Adrenal gland (tissue), 9 donors: ENCODE measurements at regions not wholly inside any gene's neighbourhood (a gene's known extent, or its start where the extent isn't known, plus 50 kb on each side); places are given as distances from the start of the nearest gene placed in this dataset.
A peak's percentile ranks its signal among the peaks of the same experiment; 100 is the strongest.

Experiments used
- DNase-seq, 7 donors: peaks; one replicate each; pipeline ENCODE4 v3.0.0-alpha.2; 2019 to 2020
- H3K27ac ChIP-seq, 5 donors: fragments of 200-600 bp; sonication (generic) in 4 of 5; 1 replicate in 3 of 5; 2 replicates in 2 of 5; pipeline versions ENCODE4 v1.5.1 to v1.8.0; 2016 to 2020; ENCODE audit warnings: mild to moderate bottlenecking in 1 of 5
- H3K27me3 ChIP-seq: fragments of 200-600 bp; 2 replicates; pipeline ENCODE4 v1.8.0; 2021
- H3K36me3 ChIP-seq, 2 donors: fragments of 200-600 bp; replicated peaks in 1 of 2; 1 replicate in 1 of 2; 2 replicates in 1 of 2; pipeline versions ENCODE4 v1.5.1 to v1.8.0; 2018 to 2022
- H3K4me1 ChIP-seq, 2 donors: fragments of 200-600 bp; replicated peaks in 1 of 2; 1 replicate in 1 of 2; 2 replicates in 1 of 2; pipeline versions ENCODE4 v1.5.1 to v1.8.0; 2018 to 2021
- H3K4me3 ChIP-seq, 4 donors: fragments of 200-600 bp; sonication (generic) in 3 of 4; one replicate each; pipeline ENCODE4 v1.5.1; 2016 to 2018
- H3K9me3 ChIP-seq, 3 donors: fragments of 200-600 bp; sonication (generic) in 1 of 3; replicated peaks in 1 of 3; 1 replicate in 2 of 3; 2 replicates in 1 of 3; pipeline versions ENCODE4 v1.5.1 to v1.8.0; 2016 to 2021
- POLR2A ChIP-seq, 2 donors: fragments of 450-650 bp; IDR thresholded peaks; one replicate each; pipeline ENCODE4 v1.6.1; 2017; ENCODE audit warnings: antibody characterized with exemption in 2 of 2, mild to moderate bottlenecking in 2 of 2, moderate library complexity in 1 of 2
- WGBS, 4 donors: extraction: QIAGEN DNeasy Blood & Tissue Kit in 2 of 4; methylation state at CpG; one replicate each; pipeline versions ENCODE4 v1.1.5 to v1.1.7; 2013 to 2017; 5-methylcytosine and 5-hydroxymethylcytosine counted together
- intact Hi-C, 2 donors: fragments of 100-400 bp; cut with DNase I; formaldehyde crosslinking; loops; one replicate each; pipeline versions ENCODE4 v1.14.1 to v1.15.0; 2022 to 2023
- TF ChIP-seq, protein P1 (sequence below), 6 experiments: fragments of 450-650 bp in 4 of 6; fragments of 200-600 bp in 2 of 6; sonication (generic) in 1 of 6; IDR thresholded peaks; 1 replicate in 5 of 6; 2 replicates in 1 of 6; pipeline versions ENCODE4 v1.5.1 to v1.8.0; 2016 to 2021; ENCODE audit warnings: antibody characterized with exemption in 6 of 6, mild to moderate bottlenecking in 2 of 6, moderate library complexity in 1 of 6
- donor health status: healthy with polysubstance abuse.
- donor health status: Bipolar disorder and iron deficiency.
- donor health status: DM: yes; HTN: yes; CAD: no.
- donor health status: DM: no; HTN: no; CAD: no.
- donor health status: DM: no; HTN: no; CAD: no.

DNA sequence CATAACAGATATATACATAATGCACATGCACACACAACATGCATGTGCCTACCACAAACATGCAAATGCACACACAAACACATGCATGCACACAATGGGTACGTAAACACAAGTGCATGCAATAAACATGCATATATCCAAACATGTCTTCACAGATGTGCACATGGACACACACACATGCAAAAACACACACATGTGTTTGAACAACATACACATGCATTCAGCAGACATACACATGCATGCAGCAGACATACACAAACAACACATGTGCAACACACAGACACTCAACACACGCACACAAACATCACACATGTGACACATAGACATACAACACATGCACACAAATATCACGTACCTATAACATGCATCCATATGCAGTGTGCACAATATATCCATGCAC is 74.2 kb downstream of the KLF6 start:
- no peak overlapping the region for H3K27ac ChIP-seq
- H3K4me3 ChIP-seq: no peak overlapping the region
- WGBS, 4 donors: 60 to 76% (median 72%) methylated on average over 3 of the region's 3 CpGs
- DNase-seq: no peak
- H3K27me3 ChIP-seq: no peaks in the 10 kb centered on the region
- TF ChIP-seq, protein P1, sequence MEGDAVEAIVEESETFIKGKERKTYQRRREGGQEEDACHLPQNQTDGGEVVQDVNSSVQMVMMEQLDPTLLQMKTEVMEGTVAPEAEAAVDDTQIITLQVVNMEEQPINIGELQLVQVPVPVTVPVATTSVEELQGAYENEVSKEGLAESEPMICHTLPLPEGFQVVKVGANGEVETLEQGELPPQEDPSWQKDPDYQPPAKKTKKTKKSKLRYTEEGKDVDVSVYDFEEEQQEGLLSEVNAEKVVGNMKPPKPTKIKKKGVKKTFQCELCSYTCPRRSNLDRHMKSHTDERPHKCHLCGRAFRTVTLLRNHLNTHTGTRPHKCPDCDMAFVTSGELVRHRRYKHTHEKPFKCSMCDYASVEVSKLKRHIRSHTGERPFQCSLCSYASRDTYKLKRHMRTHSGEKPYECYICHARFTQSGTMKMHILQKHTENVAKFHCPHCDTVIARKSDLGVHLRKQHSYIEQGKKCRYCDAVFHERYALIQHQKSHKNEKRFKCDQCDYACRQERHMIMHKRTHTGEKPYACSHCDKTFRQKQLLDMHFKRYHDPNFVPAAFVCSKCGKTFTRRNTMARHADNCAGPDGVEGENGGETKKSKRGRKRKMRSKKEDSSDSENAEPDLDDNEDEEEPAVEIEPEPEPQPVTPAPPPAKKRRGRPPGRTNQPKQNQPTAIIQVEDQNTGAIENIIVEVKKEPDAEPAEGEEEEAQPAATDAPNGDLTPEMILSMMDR (IDR thresholded peaks at IDR 0.05): no peak
- no peak for TF ChIP-seq POLR2A (IDR thresholded peaks at IDR 0.05)
- no peaks in the 10 kb centered on the region for H3K36me3 ChIP-seq
- H3K9me3 ChIP-seq: no peaks in the 10 kb centered on the region
- no peaks in the 10 kb centered on the region for H3K4me1 ChIP-seq
- intact Hi-C loops: no loop called here

DNA sequence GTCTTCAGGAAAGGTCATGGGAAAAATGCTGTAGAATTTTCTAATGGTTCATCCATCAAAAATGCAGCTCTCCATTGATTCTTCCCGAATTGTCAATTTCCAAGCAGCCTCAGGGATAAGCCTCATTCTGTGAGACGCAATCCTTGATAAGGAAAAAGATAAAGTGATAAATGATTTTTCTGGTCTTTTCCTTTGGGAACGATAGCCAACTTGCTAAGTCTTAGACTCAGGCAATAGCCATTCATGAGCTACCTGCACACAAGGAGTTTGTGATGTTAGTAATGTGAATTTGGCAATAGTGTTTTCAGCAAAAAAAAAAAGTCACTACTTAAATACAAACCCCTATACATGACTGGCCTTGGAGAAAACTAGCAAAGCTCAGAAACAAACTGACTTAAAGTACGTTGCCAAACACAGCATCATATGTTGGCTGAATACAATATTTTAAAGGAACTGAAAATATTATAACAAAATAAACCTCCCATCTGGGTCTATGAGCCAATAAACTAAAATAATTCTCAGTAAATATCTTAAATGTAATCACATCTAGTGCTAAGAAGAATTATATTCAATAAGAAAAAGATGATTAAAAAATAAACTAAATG is 75.5 kb downstream of the KLF6 start:
- intact Hi-C loops: no loop called here
- no peak for DNase-seq
- Histone ChIP-seq H3K4me3 (no peak overlapping the region), H3K27ac (no peak overlapping the region), H3K4me1 (no peaks in the 10 kb centered on the region), H3K9me3 (no peaks in the 10 kb centered on the region), H3K27me3 (no peaks in the 10 kb centered on the region), H3K36me3 (no peaks in the 10 kb centered on the region)
- 30 to 53% (median 41%) methylated on average over 4 of the region's 4 CpGs for WGBS, 4 donors
- TF ChIP-seq, protein P1 (IDR thresholded peaks at IDR 0.05): no peak
- TF ChIP-seq POLR2A (IDR thresholded peaks at IDR 0.05): no peak

- intact Hi-C loops: no loop called here
- 37 to 48% (median 41%) methylated on average over 6 of the region's 6 CpGs for WGBS, 4 donors
- Histone ChIP-seq H3K27me3 (no peaks in the 10 kb centered on the region), H3K4me3 (no peak overlapping the region), H3K9me3 (no peaks in the 10 kb centered on the region), H3K4me1 (no peaks in the 10 kb centered on the region), H3K27ac (no peak overlapping the region), H3K36me3 (no peaks in the 10 kb centered on the region)
- DNase-seq: peak in 1 of 7 donors; percentile 5
- no peak for TF ChIP-seq POLR2A (IDR thresholded peaks at IDR 0.05)
These were observed 76.2 kb downstream of the KLF6 start for GRCh38 chr10:3708852-3709251.

GRCh38 chr10:3704565-3705325 is 80.3 kb downstream of the KLF6 start:
- WGBS, 4 donors: 82 to 91% (median 89%) methylated on average over 10 of the region's 10 CpGs
- Histone ChIP-seq H3K36me3 (no peaks in the 10 kb centered on the region), H3K9me3 (no peaks in the 10 kb centered on the region), H3K27me3 (no peaks in the 10 kb centered on the region), H3K27ac (no peak overlapping the region), H3K4me1 (no peaks in the 10 kb centered on the region), H3K4me3 (no peak overlapping the region)
- no peak for DNase-seq
- TF ChIP-seq, protein P1 (IDR thresholded peaks at IDR 0.05): no peak
- no peak for TF ChIP-seq POLR2A (IDR thresholded peaks at IDR 0.05)
- intact Hi-C loops: no loop called here

DNA sequence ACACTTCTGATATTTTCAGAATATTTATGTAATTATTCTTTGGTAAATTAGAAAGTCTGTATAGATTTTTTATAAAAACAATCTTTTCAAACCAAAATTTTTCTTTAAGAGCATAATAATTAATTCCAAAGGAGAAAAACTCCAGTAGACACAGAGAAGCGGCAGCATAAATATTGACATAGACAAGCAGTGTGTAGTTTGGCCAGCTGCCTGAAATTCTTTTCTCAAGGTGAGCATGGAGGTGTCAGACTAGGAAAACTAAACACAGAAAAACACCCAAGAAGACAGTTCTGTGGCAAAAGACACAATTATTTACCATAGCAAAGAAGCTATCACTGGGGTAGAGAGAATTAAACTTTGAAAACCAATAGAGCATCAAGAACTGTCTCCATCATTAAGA is 82.4 kb downstream of the KLF6 start:
- intact Hi-C loops: no loop called here
- Histone ChIP-seq H3K9me3 (no peaks in the 10 kb centered on the region), H3K27me3 (no peaks in the 10 kb centered on the region), H3K36me3 (no peaks in the 10 kb centered on the region), H3K27ac (no peak overlapping the region), H3K4me3 (no peak overlapping the region), H3K4me1 (no peaks in the 10 kb centered on the region)
- no peak for TF ChIP-seq POLR2A (IDR thresholded peaks at IDR 0.05)
- TF ChIP-seq, protein P1 (IDR thresholded peaks at IDR 0.05): no peak
- DNase-seq: no peak
- WGBS, 4 donors: 93 to 96% (median 94%) methylated on average over 1 of the region's 1 CpG
